Kidney (tissue), 13 donors: ENCODE measurements at regions not wholly inside any gene's neighbourhood (a gene's known extent, or its start where the extent isn't known, plus 50 kb on each side); places are given as distances from the start of the nearest gene placed in this dataset.

Experiments
- DNase-seq, 5 donors: peaks; one replicate each; pipeline ENCODE4 v3.0.0-alpha.2; 2013 to 2020
- FAIRE-seq: peaks from 2 replicates; lab custom pipeline; 2012; peaks lifted over from hg19 to GRCh38; lab: Jason Lieb, UNC
- H3K27ac ChIP-seq, 2 donors: one replicate each; pipeline ENCODE4 v1.7.0; 2013; ENCODE audit warnings: low read depth in 2 of 2, low read length in 2 of 2, inconsistent platforms in 1 of 2
- H3K27me3 ChIP-seq: one replicate; pipeline ENCODE4 v1.7.1; 2013; ENCODE audit warnings: low read length, inconsistent platforms; ENCODE audit not compliant: control insufficient read depth, insufficient read depth
- H3K36me3 ChIP-seq, 3 donors: one replicate each; pipeline versions ENCODE4 v1.7.0 to v1.7.1; 2013; ENCODE audit warnings: low read length in 3 of 3, control low read depth in 1 of 3, inconsistent platforms in 1 of 3; ENCODE audit not compliant: insufficient read depth in 3 of 3, control insufficient read depth in 2 of 3
- H3K4me1 ChIP-seq, 3 donors: one replicate each; pipeline versions ENCODE4 v1.7.0 to v1.7.1; 2013; ENCODE audit warnings: low read length in 3 of 3, inconsistent platforms in 1 of 3, low read depth in 1 of 3; ENCODE audit not compliant: control insufficient read depth in 2 of 3, insufficient read depth in 2 of 3
- H3K4me3 ChIP-seq, 3 donors: one replicate each; pipeline versions ENCODE4 v1.7.0 to v1.8.1; 2013; ENCODE audit warnings: low read length in 3 of 3, control low read depth in 1 of 3, inconsistent platforms in 1 of 3
- H3K9ac ChIP-seq, 3 donors: one replicate each; pipeline versions ENCODE4 v1.7.0 to v1.7.1; 2013; ENCODE audit warnings: low read length in 3 of 3, control low read depth in 1 of 3, inconsistent platforms in 1 of 3
- H3K9me3 ChIP-seq, 3 donors: one replicate each; pipeline versions ENCODE4 v1.7.0 to v1.7.1; 2013; ENCODE audit warnings: low read length in 3 of 3, control low read depth in 1 of 3, inconsistent platforms in 1 of 3; ENCODE audit not compliant: control insufficient read depth in 2 of 3, insufficient read depth in 1 of 3
- CTCF ChIP-seq: IDR thresholded peaks from 3 replicates; pipeline ENCODE4 v1.5.1; 2012; ENCODE audit warnings: mild to moderate bottlenecking, moderate library complexity, borderline replicate concordance; ENCODE audit not compliant: insufficient read depth; ENCODE audit errors: extremely low read depth
- intact Hi-C: fragments of 100-400 bp; cut with DNase I; formaldehyde crosslinking; loops from one replicate; pipeline ENCODE4 v1.11.1; 2022
- donor health status: control.
- donor health status: control.
- donor health status: control.
- donor health status: control.
- donor health status: control.
- donor health status: DM: yes; HTN: yes; CAD: no.
- donor health status: Normal renal cell carcinoma (clear cell type).

- intact Hi-C loops = no loop called here
- TF ChIP-seq CTCF = no peak
Measured at GRCh38 chr2:149819356-149819957, 231.9 kb upstream of the MMADHC start.

GRCh38 chr2:149816756-149817551 is 229.4 kb upstream of the MMADHC start:
- H3K9me3 ChIP-seq = no peaks in the 10 kb centered on the region
- TF ChIP-seq CTCF = no peak
- H3K9ac ChIP-seq = no peak overlapping the region
- FAIRE-seq = no peak
- no peak overlapping the region for H3K27ac ChIP-seq
- intact Hi-C loops = no loop called here
- H3K4me1 ChIP-seq = peaks cover 0 to 4% (median 2%) of the 10 kb centered on the region in 3 donors
- no peak overlapping the region for H3K4me3 ChIP-seq
- H3K27me3 ChIP-seq = no peaks in the 10 kb centered on the region
- H3K36me3 ChIP-seq = no peaks in the 10 kb centered on the region
- DNase-seq = peak in 2 of 5 donors; percentile 33 to 43

More at GRCh38 chr2:149819356-149819957, 231.9 kb upstream of the MMADHC start:
- no peak overlapping the region for H3K27ac ChIP-seq
- no peak overlapping the region for H3K9ac ChIP-seq
- H3K4me3 ChIP-seq = no peak overlapping the region
- no peaks in the 10 kb centered on the region for H3K36me3 ChIP-seq
- no peaks in the 10 kb centered on the region for H3K9me3 ChIP-seq
- FAIRE-seq = no peak
- no peak for DNase-seq
- H3K4me1 ChIP-seq = peaks cover 0 to 4% (median 2%) of the 10 kb centered on the region in 3 donors
- H3K27me3 ChIP-seq = no peaks in the 10 kb centered on the region

GRCh38 chr2:149815941-149816340 is 228.4 kb upstream of the MMADHC start:
- FAIRE-seq = peak; percentile 96
- Histone ChIP-seq H3K27me3 (no peaks in the 10 kb centered on the region), H3K4me3 (no peak overlapping the region), H3K4me1 (peaks cover 0 to 4% (median 2%) of the 10 kb centered on the region in 3 donors), H3K36me3 (no peaks in the 10 kb centered on the region), H3K9me3 (no peaks in the 10 kb centered on the region), H3K9ac (no peak overlapping the region), H3K27ac (no peak overlapping the region)
- TF ChIP-seq CTCF = no peak
- DNase-seq = no peak
- intact Hi-C loops = no loop called here
